ENCODE measurements at regions not wholly inside any gene's neighbourhood (a gene's known extent, or its start where the extent isn't known, plus 50 kb on each side); places are given as distances from the start of the nearest gene placed in this dataset.

GRCh38 chr1:88169139-88169538 lies 514.9 kb upstream of the PKN2 start:
- Mint-ChIP-seq H3K4me1 (no peaks in the 10 kb centered on the region), H3K4me3 (no peak overlapping the region), H3K27me3 (ENCODE audit: low read depth) (no peaks in the 10 kb centered on the region), H3K36me3 (no peaks in the 10 kb centered on the region), H3K9me3 (no peaks in the 10 kb centered on the region), H3K27ac (no peak overlapping the region)
- DNase-seq (ENCODE audit: low spot score) (no peak), ATAC-seq (no peak)
- no peak for TF ChIP-seq SP1 (CRISPR knock-in tag; conservative IDR thresholded peaks at IDR 0.05)
- TF ChIP-seq ZNF671 (CRISPR knock-in tag; IDR thresholded peaks at IDR 0.05), result no peak
- no peak for TF ChIP-seq GRHL2 (CRISPR knock-in tag; IDR thresholded peaks at IDR 0.05; ENCODE audit: insufficient replicate concordance, severe bottlenecking)
- no peak for TF ChIP-seq FOXP1 (CRISPR knock-in tag; IDR thresholded peaks at IDR 0.05; ENCODE audit: borderline replicate concordance)
- TF ChIP-seq HMGA2 (CRISPR knock-in tag; IDR thresholded peaks at IDR 0.05), result no peak
- TF ChIP-seq ELF4 (CRISPR knock-in tag; IDR thresholded peaks at IDR 0.05; ENCODE audit: low read depth), result no peak
- no peak for TF ChIP-seq ATF1 (CRISPR knock-in tag; IDR thresholded peaks at IDR 0.05)
- CTCF ChIA-PET, result interaction anchor here (1.4 kb wide), 1 partner anchor 12 kb away, joined by 6 read pairs; no protein-coding TSS in a partner anchor
- POLR2A ChIA-PET, result no interaction called here

- POLR2A ChIA-PET, result no interaction called here
- DNase-seq (ENCODE audit: low spot score), result no peak
- Mint-ChIP-seq H3K4me3 (no peak overlapping the region), H3K27me3 (ENCODE audit: low read depth) (no peaks in the 10 kb centered on the region), H3K4me1 (no peaks in the 10 kb centered on the region), H3K9me3 (no peaks in the 10 kb centered on the region), H3K27ac (no peak overlapping the region), H3K36me3 (no peaks in the 10 kb centered on the region)
- no peak for ATAC-seq
- TF ChIP-seq STAT6 (CRISPR knock-in tag; conservative IDR thresholded peaks at IDR 0.05; ENCODE audit: low read depth) (no peak), ZSCAN18 (CRISPR knock-in tag; IDR thresholded peaks at IDR 0.05) (no peak), ZNF671 (CRISPR knock-in tag; IDR thresholded peaks at IDR 0.05) (no peak), HMGA2 (CRISPR knock-in tag; IDR thresholded peaks at IDR 0.05) (no peak), FOXP4 (CRISPR knock-in tag; IDR thresholded peaks at IDR 0.05) (no peak), EMX1 (CRISPR knock-in tag; IDR thresholded peaks at IDR 0.05) (no peak), FOXK1 (CRISPR knock-in tag; IDR thresholded peaks at IDR 0.05) (no peak), ZNF317 (CRISPR knock-in tag; IDR thresholded peaks at IDR 0.05; ENCODE audit: borderline replicate concordance, low read depth) (no peak), ZNF138 (CRISPR knock-in tag; conservative IDR thresholded peaks at IDR 0.05) (no peak), NR3C1 (CRISPR knock-in tag; conservative IDR thresholded peaks at IDR 0.05; ENCODE audit: low read depth) (no peak), TEAD1 (CRISPR knock-in tag; IDR thresholded peaks at IDR 0.05) (no peak), PRDM15 (CRISPR knock-in tag; IDR thresholded peaks at IDR 0.05) (no peak)
- CTCF ChIA-PET, result interaction anchor here (1.4 kb wide), 1 partner anchor 11 kb away, joined by 6 read pairs; no protein-coding TSS in a partner anchor
These were observed 514.1 kb upstream of the PKN2 start for GRCh38 chr1:88169939-88170338.
